Neural cell (in vitro differentiated cells): ENCODE measurements at regions not wholly inside any gene's neighbourhood (a gene's known extent, or its start where the extent isn't known, plus 50 kb on each side); places are given as distances from the start of the nearest gene placed in this dataset.

ENCODE experiments used
- EZH2 ChIP-seq: fragments of 200-600, 300-800 bp; shearing (Covaris generic), sonication (generic); IDR thresholded peaks from 2 replicates; pipeline ENCODE4 v1.6.1; 2014; ENCODE audit warnings: antibody characterized with exemption, low read length, borderline replicate concordance, mild to moderate bottlenecking; ENCODE audit not compliant: insufficient read depth, poor library complexity, severe bottlenecking
- MXI1 ChIP-seq: fragments of 450-650 bp; conservative IDR thresholded peaks from 2 replicates; pipeline ENCODE4 v1.6.1; 2014; ENCODE audit warnings: antibody characterized with exemption, mild to moderate bottlenecking; ENCODE audit not compliant: poor library complexity, severe bottlenecking
- RAD21 ChIP-seq: fragments of 450-650 bp; conservative IDR thresholded peaks from 2 replicates; pipeline ENCODE4 v1.6.1; 2014; ENCODE audit warnings: antibody characterized with exemption, mild to moderate bottlenecking, moderate library complexity
- TAF1 ChIP-seq: IDR thresholded peaks from 2 replicates; pipeline ENCODE4 v1.6.1; 2012; ENCODE audit warnings: low read depth
- TF ChIP-seq, protein P1 (sequence below): fragments of 450-650 bp; IDR thresholded peaks from 2 replicates; pipeline ENCODE4 v1.5.1; 2014; ENCODE audit warnings: antibody characterized with exemption, mild to moderate bottlenecking, moderate library complexity; ENCODE audit not compliant: poor library complexity, severe bottlenecking
- TF ChIP-seq, protein P2 (sequence below): IDR thresholded peaks from 2 replicates; pipeline ENCODE4 v1.6.1; 2012; ENCODE audit warnings: borderline replicate concordance

DNA sequence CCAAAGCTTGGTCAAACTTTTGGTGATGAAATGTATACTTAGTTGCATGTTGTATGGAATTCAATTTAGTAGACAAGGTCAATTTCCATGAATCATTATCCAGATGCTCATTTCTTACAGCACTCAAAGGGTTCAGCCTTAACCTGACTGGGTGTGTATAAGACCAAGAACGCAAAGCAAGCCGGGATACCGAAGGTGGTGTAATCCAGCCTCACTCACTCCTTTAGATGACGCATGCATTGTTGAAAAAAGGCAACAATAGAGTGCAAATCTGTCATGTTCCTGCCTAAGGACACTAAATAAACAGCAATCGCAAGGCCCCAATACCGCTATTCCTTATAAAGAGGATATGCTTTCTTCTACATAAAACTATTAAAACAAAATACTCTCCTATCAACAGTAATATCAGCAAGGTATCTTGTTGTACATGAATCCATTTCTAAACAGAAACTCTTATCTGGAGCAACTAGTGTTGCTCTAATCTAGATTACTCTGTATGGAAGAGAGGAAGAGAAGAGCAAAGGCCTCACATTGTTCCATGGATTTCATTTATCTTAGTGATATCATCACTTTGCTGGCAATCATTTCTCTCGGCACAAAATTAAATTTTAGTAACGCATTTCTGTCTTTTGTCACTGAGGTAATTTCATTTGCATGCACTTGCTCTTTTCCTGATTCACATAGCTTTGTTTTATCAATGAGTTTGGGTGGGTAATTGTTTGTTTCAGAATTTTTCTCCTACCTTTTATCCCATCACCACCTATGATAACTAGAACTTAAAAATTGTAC, 96.2 kb downstream of the PLK2 start:
- TF ChIP-seq, protein P1, sequence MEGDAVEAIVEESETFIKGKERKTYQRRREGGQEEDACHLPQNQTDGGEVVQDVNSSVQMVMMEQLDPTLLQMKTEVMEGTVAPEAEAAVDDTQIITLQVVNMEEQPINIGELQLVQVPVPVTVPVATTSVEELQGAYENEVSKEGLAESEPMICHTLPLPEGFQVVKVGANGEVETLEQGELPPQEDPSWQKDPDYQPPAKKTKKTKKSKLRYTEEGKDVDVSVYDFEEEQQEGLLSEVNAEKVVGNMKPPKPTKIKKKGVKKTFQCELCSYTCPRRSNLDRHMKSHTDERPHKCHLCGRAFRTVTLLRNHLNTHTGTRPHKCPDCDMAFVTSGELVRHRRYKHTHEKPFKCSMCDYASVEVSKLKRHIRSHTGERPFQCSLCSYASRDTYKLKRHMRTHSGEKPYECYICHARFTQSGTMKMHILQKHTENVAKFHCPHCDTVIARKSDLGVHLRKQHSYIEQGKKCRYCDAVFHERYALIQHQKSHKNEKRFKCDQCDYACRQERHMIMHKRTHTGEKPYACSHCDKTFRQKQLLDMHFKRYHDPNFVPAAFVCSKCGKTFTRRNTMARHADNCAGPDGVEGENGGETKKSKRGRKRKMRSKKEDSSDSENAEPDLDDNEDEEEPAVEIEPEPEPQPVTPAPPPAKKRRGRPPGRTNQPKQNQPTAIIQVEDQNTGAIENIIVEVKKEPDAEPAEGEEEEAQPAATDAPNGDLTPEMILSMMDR, result no peak
- TF ChIP-seq EZH2 (no peak), RAD21 (no peak), MXI1 (no peak), TAF1 (no peak)
- TF ChIP-seq, protein P2, sequence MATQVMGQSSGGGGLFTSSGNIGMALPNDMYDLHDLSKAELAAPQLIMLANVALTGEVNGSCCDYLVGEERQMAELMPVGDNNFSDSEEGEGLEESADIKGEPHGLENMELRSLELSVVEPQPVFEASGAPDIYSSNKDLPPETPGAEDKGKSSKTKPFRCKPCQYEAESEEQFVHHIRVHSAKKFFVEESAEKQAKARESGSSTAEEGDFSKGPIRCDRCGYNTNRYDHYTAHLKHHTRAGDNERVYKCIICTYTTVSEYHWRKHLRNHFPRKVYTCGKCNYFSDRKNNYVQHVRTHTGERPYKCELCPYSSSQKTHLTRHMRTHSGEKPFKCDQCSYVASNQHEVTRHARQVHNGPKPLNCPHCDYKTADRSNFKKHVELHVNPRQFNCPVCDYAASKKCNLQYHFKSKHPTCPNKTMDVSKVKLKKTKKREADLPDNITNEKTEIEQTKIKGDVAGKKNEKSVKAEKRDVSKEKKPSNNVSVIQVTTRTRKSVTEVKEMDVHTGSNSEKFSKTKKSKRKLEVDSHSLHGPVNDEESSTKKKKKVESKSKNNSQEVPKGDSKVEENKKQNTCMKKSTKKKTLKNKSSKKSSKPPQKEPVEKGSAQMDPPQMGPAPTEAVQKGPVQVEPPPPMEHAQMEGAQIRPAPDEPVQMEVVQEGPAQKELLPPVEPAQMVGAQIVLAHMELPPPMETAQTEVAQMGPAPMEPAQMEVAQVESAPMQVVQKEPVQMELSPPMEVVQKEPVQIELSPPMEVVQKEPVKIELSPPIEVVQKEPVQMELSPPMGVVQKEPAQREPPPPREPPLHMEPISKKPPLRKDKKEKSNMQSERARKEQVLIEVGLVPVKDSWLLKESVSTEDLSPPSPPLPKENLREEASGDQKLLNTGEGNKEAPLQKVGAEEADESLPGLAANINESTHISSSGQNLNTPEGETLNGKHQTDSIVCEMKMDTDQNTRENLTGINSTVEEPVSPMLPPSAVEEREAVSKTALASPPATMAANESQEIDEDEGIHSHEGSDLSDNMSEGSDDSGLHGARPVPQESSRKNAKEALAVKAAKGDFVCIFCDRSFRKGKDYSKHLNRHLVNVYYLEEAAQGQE, result no peak
